IPS-18c (cell line): ENCODE measurements at regions not wholly inside any gene's neighbourhood (a gene's known extent, or its start where the extent isn't known, plus 50 kb on each side); places are given as distances from the start of the nearest gene placed in this dataset.

ENCODE experiments used
- H3K4me3 ChIP-seq: 2 replicates; pipeline ENCODE4 v1.7.0; 2013; ENCODE audit warnings: low read depth, mild to moderate bottlenecking, low read length, moderate library complexity; ENCODE audit not compliant: insufficient read depth
- H3K9me3 ChIP-seq: one replicate; pipeline ENCODE4 v1.6.1; 2013; ENCODE audit warnings: mild to moderate bottlenecking, low read length, moderate library complexity; ENCODE audit not compliant: control insufficient read depth, insufficient read depth

DNA sequence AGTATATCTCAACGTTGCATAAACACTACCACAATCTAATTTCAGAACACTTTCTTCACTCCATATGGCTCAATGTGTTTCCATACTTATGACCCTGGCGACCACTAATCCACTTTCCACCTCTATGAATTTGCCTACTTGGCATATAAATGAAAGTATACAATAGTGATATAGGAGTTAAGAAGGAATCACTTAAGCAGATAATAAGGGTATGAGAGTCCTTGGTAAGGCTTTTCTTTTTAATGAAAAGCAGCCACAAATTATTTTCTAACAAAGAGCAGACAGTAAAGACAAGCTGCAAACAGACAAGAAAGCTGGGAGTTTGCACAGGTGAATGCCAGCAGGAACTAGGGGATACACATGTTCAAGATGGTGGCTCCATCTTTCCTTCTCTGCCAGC, 615.1 kb upstream of the NUDT12 start:
- no peak overlapping the region for H3K4me3 ChIP-seq

GRCh38 chr5:104172976-104173375, 610.4 kb upstream of the NUDT12 start:
- Histone ChIP-seq H3K4me3 (no peak overlapping the region), H3K9me3 (no peaks in the 10 kb centered on the region)

More for the DNA sequence above, 615.1 kb upstream of the NUDT12 start:
- H3K9me3 ChIP-seq, result peaks cover 16% of the 10 kb centered on the region

- Histone ChIP-seq H3K9me3 (no peaks in the 10 kb centered on the region), H3K4me3 (no peak overlapping the region)
Observed at GRCh38 chr5:104171958-104172690, 609.5 kb upstream of the NUDT12 start.

DNA sequence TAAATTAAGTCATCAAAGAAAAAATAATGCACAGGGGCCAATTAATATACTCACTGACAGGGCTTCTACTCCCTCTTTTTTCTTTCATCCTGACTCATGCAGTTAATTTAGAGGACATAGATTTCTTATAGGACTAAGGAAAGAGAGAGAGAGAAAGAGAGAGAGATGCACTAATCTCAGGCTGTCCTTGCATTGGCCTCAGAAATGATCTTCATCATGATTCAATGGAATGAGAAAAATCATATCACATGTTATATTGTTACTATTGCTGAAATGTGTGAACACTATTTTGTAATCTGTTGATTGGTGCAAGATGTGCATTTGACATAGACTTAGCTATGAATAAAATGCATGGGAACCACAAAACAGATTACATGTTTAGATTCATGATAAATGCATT, 608.3 kb upstream of the NUDT12 start:
- H3K4me3 ChIP-seq, result no peak overlapping the region
- H3K9me3 ChIP-seq, result no peaks in the 10 kb centered on the region

- no peaks in the 10 kb centered on the region for H3K9me3 ChIP-seq
Observed at GRCh38 chr5:104146652-104147051, 584.1 kb upstream of the NUDT12 start.

DNA sequence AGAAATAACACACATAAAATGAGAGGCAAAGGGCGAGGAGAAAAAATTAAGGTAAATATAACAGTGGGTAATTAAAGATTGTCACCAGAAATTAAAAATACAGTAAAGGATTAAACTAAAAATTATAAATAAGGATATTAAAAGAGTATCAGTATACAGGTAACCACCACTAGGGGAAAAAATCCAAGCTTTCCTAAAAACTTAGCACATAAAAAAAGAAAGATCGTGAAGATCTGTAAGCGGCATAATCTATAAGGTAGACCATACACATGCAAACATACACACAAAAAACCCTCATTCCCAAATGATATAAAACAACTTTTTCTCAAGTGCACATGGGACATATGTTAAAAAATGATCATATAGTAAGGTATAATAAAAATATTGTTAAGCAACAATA, 577.3 kb upstream of the NUDT12 start:
- no peak overlapping the region for H3K4me3 ChIP-seq
- no peaks in the 10 kb centered on the region for H3K9me3 ChIP-seq

More at GRCh38 chr5:104146652-104147051, 584.1 kb upstream of the NUDT12 start:
- no peak overlapping the region for H3K4me3 ChIP-seq

DNA sequence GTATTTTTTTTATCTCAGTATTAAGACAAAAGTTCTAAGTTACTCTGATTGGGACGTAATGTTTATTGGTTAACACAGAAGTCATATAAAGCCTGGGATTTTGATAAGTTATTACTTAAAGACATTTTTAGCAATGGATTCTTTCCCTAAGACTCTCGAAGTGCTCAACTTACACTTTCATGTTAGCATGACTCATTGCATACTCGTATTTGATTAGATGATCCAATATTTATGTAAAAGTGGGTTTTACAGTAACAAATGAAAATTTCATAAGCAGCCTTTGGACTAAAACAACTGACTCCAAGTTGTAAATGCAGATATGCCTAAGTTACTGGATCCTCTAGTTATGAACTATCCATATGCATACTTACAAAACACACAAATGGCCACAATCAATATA, 567.7 kb upstream of the NUDT12 start:
- H3K4me3 ChIP-seq, result no peak overlapping the region
- H3K9me3 ChIP-seq, result no peaks in the 10 kb centered on the region

GRCh38 chr5:104128348-104128747, 565.8 kb upstream of the NUDT12 start:
- Histone ChIP-seq H3K4me3 (no peak overlapping the region), H3K9me3 (no peaks in the 10 kb centered on the region)

DNA sequence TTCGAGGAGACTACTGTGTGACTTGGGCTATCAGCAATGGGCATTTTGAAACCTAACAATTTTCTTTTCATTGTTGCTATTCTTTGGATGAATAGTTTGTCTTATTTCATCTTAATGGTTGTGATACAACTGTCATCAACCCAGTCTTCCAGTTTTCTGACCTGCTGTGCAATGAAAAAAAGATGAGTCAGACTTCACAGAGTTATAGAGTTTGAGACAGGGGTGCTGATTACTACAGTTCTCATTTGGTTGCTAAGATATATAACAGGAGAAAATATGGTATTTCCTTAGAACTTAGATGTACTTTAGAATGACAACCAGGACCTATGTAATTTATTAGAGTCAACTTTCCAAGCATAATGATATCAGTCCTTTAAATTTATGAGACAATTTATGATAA, 564.4 kb upstream of the NUDT12 start:
- H3K4me3 ChIP-seq, result no peak overlapping the region

DNA sequence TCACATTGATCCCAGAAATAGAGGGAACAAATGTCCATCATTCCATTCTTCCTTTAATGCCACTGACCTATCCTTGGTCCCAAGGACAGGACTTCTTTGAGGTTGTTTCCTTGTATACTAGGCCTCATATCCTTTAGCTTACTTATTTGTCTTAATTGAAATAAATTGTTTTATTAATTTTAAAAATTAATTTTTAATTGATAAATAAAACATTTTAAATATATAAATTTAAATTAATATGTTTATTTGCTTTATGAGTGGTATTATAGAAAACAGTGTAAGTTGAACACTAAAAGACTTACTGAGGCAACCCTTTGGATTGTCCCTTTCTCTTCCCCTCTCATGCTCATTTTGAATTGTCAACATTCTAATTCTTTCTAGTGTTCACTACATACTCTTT, 556.9 kb upstream of the NUDT12 start:
- Histone ChIP-seq H3K9me3 (no peaks in the 10 kb centered on the region), H3K4me3 (no peak overlapping the region)

More for the DNA sequence above, 564.4 kb upstream of the NUDT12 start:
- no peaks in the 10 kb centered on the region for H3K9me3 ChIP-seq

DNA sequence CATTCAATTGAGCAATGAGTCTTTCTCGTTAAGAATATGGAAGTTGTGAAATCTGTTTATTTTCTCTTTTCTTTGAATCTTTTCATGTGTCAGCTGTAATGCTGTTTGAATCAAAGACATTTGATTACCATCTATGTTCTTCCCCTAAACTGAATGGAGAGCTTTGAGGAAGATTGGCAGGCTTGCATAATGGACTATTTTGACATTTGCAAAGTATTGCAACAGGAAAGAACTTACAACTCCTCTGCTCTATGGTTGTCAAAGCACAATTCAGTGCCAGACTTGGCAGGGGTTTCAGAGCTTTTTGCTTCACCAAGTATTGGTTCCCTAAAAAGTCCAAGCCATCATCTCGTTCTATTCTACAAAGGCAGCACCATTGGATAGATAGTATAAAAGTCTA, 549.0 kb upstream of the NUDT12 start:
- no peak overlapping the region for H3K4me3 ChIP-seq
- H3K9me3 ChIP-seq, result no peaks in the 10 kb centered on the region

GRCh38 chr5:104096451-104096850, 533.9 kb upstream of the NUDT12 start:
- Histone ChIP-seq H3K4me3 (no peak overlapping the region), H3K9me3 (no peaks in the 10 kb centered on the region)

GRCh38 chr5:104095527-104095926, 532.9 kb upstream of the NUDT12 start:
- H3K9me3 ChIP-seq, result no peaks in the 10 kb centered on the region
- no peak overlapping the region for H3K4me3 ChIP-seq

DNA sequence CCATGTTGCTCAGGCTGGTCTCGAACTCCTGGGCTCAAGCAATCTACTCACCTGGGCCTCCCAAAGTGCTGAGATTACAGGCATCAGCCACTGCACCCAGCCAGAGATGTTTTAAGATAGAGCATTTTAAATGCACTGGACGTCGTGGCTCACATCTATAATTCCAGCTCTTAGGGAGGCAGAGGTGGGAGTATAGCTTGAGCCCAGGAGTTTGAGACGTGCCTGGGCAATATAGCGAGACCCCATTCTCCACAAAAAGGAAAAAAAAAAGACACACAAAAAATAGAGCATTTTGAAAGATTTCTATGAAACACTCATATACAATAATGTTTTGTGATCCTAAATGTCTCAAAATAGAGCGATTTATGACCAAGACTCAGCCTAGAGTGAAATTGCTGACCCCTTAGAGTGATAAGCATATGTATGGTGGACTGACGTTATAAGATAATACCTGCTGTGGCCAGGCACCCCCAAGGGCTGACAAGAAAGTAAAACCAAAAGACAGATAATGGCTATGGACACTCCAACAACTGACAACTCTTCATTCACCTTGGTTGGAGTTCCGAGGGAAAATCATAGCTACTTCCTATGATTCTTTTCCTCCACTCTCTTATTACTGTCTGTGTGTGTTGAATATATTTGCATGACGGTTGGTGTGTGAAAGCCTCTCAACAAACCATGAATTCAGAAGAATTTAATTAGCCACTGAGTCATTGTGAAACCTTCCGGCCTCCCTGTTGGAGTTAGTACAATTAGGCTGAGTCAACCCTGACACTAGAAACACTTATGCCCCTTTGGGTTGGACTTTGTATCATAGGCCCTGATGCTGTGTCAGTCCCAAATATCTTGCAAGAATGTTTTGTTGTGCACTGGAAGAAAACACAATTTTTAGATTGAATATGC, 526.5 kb upstream of the NUDT12 start:
- no peak overlapping the region for H3K4me3 ChIP-seq
- H3K9me3 ChIP-seq, result no peaks in the 10 kb centered on the region

DNA sequence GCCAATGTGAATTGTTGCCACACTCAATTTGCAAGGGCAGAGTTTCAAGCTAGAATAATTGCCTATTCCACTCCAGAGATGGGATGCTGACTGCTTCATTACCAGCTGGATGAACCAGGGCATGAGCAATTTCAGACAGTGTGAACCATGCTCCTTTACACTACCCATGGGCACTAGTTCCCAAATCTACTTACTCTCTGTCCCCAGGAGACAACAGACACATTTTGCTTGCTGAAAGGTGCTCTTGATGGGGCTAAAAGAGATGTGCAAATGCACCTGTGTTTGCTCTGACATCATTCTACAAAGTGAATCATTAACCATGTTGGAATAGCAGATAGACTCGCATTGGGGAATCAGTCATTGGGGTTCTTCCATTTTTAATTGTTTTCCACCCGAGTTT, 522.3 kb upstream of the NUDT12 start:
- Histone ChIP-seq H3K9me3 (no peaks in the 10 kb centered on the region), H3K4me3 (no peak overlapping the region)

GRCh38 chr5:104082754-104083153, 520.2 kb upstream of the NUDT12 start:
- H3K4me3 ChIP-seq, result no peak overlapping the region
- H3K9me3 ChIP-seq, result no peaks in the 10 kb centered on the region

GRCh38 chr5:104081232-104081631, 518.6 kb upstream of the NUDT12 start:
- H3K9me3 ChIP-seq, result no peaks in the 10 kb centered on the region
- no peak overlapping the region for H3K4me3 ChIP-seq

DNA sequence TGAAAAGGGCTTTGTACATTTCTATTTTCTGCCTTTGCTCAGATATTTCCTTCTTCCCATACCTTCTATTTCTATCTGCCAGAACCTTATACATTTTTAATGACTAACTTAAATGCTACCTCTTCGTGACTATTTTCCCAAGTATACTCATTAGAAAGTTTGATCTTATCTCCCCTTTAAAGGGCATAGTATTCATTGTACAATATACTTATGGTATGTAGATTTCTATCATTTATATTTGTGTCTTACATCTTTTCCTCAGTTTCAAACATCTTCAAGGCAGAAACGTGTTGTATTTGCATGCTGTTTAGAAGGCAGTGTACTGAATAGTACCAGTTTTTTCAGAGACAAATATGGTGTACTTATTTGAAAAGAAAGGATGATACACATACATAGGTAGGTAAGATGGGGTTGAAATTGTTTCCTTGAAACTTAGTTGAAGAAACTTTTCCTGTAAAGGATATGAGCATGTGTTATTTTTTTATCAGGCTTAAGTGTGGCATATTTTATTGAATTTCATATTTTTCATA, 518.1 kb upstream of the NUDT12 start:
- no peak overlapping the region for H3K4me3 ChIP-seq
- H3K9me3 ChIP-seq, result no peaks in the 10 kb centered on the region
